GM12878 (cell line): ENCODE measurements at regions not wholly inside any gene's neighbourhood (a gene's known extent, or its start where the extent isn't known, plus 50 kb on each side); places are given as distances from the start of the nearest gene placed in this dataset.

Experiments used
- ATAC-seq: fragments of 200-7000 bp; cut with Tn5 transposase; 3 replicates; pipeline ENCODE4 v1.9.1; 2020; ENCODE audit warnings: mild to moderate bottlenecking, moderate library complexity
- BruUV-seq: library from RNA; stranded (reverse); fragments of 400-500 nt; replicated peaks from 2 replicates; lab custom pipeline; 2021; lab: Mats Ljungman, UMichigan
- CTCF ChIA-PET: fragments of 300-600 bp; sonication (Branson Sonifier 250); formaldehyde crosslinking; extraction: SDS; loops from one replicate; lab custom pipeline; 2021; ENCODE audit warnings: inconsistent platforms; lab: Yijun Ruan, JAX
- POLR2A ChIA-PET: fragments of 350-600 bp; formaldehyde crosslinking; extraction: SDS; loops from one replicate; lab custom pipeline; 2021; ENCODE audit warnings: inconsistent platforms; lab: Charles Lee
- RAD21 ChIA-PET: fragments of 300-600 bp; sonication (Branson Sonifier 250); formaldehyde crosslinking; loops from one replicate; lab custom pipeline; 2023; ENCODE audit warnings: antibody characterized with exemption; ENCODE audit not compliant: unreplicated experiment; lab: Charles Lee
- SMC1A ChIA-PET: fragments of 300-600 bp; sonication (Branson Sonifier 250); formaldehyde crosslinking; loops from one replicate; lab custom pipeline; 2023; ENCODE audit not compliant: unreplicated experiment, uncharacterized antibody; lab: Charles Lee
- DNase-seq: peaks from one replicate; pipeline ENCODE4 v3.0.0-alpha.2; 2011; ENCODE audit warnings: low read depth, low spot score
- FAIRE-seq: peaks from 3 replicates; lab custom pipeline; 2011; peaks lifted over from hg19 to GRCh38; lab: Jason Lieb, UNC
- H2AFZ ChIP-seq: 2 replicates; pipeline ENCODE4 v1.6.0; 2011; ENCODE audit warnings: low read depth, low read length, control low read depth; ENCODE audit not compliant: control insufficient read depth
- H3K27ac ChIP-seq: 2 replicates; pipeline ENCODE4 v1.5.1; 2011; ENCODE audit warnings: control low read depth; ENCODE audit not compliant: control insufficient read depth, insufficient read depth
- H3K27me3 ChIP-seq, 2 experiments: replicated peaks in 1 of 2; 2 replicates each; pipeline versions ENCODE4 v1.6.0 to v1.6.1; 2011; ENCODE audit warnings: low read length in 1 of 2; ENCODE audit not compliant: control insufficient read depth in 2 of 2, insufficient read depth in 2 of 2
- H3K36me3 ChIP-seq, 2 experiments: 2 replicates each; pipeline ENCODE4 v1.5.1; 2011; ENCODE audit warnings: low read length in 1 of 2; ENCODE audit not compliant: control insufficient read depth in 2 of 2, insufficient read depth in 2 of 2
- H3K4me1 ChIP-seq: 2 replicates; pipeline ENCODE4 v1.6.1; 2011; ENCODE audit warnings: mild to moderate bottlenecking, low read length, moderate library complexity, mixed read lengths; ENCODE audit not compliant: control insufficient read depth, insufficient read depth
- H3K4me2 ChIP-seq: 2 replicates; pipeline ENCODE4 v1.6.0; 2011; ENCODE audit warnings: control low read depth; ENCODE audit not compliant: control insufficient read depth, insufficient read depth
- H3K4me3 ChIP-seq: fragments of 200-600 bp; sonication (generic); 2 replicates; pipeline ENCODE4 v1.5.1; 2016
- H3K79me2 ChIP-seq: 2 replicates; pipeline ENCODE4 v1.6.0; 2011; ENCODE audit warnings: low read length; ENCODE audit not compliant: control insufficient read depth, insufficient read depth
- H3K9ac ChIP-seq: 2 replicates; pipeline ENCODE4 v1.8.0; 2011; ENCODE audit warnings: low read length, control low read depth, mixed read lengths; ENCODE audit not compliant: control insufficient read depth, insufficient read depth
- H3K9me3 ChIP-seq: replicated peaks from 3 replicates; pipeline ENCODE4 v1.5.1; 2011; ENCODE audit warnings: mild to moderate bottlenecking, low read length; ENCODE audit not compliant: control insufficient read depth, insufficient read depth
- H4K20me1 ChIP-seq: 2 replicates; pipeline ENCODE4 v1.6.0; 2011; ENCODE audit not compliant: control insufficient read depth, insufficient read depth
- EP300 ChIP-seq, 2 experiments: fragments of 150-350 bp in 1 of 2; IDR thresholded peaks; 2 replicates each; pipeline ENCODE4 v1.6.1; 2011 to 2012; ENCODE audit warnings: low read depth in 2 of 2, low read length in 2 of 2, borderline replicate concordance in 1 of 2, improper control_type of control experiment in 1 of 2, inconsistent platforms in 1 of 2; ENCODE audit not compliant: control insufficient read depth in 1 of 2
- LARP7 ChIP-seq: fragments of 450-650 bp; IDR thresholded peaks from 2 replicates; pipeline ENCODE4 v1.6.1; 2017; ENCODE audit warnings: mild to moderate bottlenecking
- NR2F1 ChIP-seq: fragments of 450-650 bp; conservative IDR thresholded peaks from 2 replicates; pipeline ENCODE4 v1.6.1; 2017; ENCODE audit warnings: mild to moderate bottlenecking
- REST ChIP-seq: IDR thresholded peaks from 2 replicates; pipeline ENCODE4 v1.6.1; 2012; ENCODE audit warnings: mild to moderate bottlenecking, low read depth, low read length
- SRF ChIP-seq, 2 experiments: IDR thresholded peaks; 2 replicates each; pipeline ENCODE4 v1.6.1; 2011; ENCODE audit warnings: low read depth in 2 of 2, low read length in 2 of 2, mild to moderate bottlenecking in 1 of 2, moderate library complexity in 1 of 2
- ZBED1 ChIP-seq: IDR thresholded peaks from 2 replicates; pipeline ENCODE4 v1.6.1; 2016; ENCODE audit warnings: borderline replicate concordance
- WGBS: methylation state at CpG from one replicate; pipeline ENCODE4 v1.1.6; 2016; ENCODE audit warnings: low lambda C conversion rate; ENCODE audit not compliant: insufficient replicate concordance, insufficient coverage; ENCODE audit errors: missing lambda C conversion rate; 5-methylcytosine and 5-hydroxymethylcytosine counted together
- in situ Hi-C: fragments of 300-500 bp; cut with MboI; formaldehyde crosslinking; loops from 9 replicates; pipeline ENCODE4 v1.14.3; 2018; ENCODE audit warnings: mixed read lengths
- intact Hi-C: fragments of 100-400 bp; cut with micrococcal nuclease; formaldehyde crosslinking; loops from one replicate; pipeline ENCODE4 v1.14.2; 2022; ENCODE audit not compliant: unreplicated experiment

GRCh38 chr2:146262606-146263005 lies 1582.2 kb upstream of the ACVR2A start:
- CTCF ChIA-PET = interaction anchor here (0.7 kb wide), 1 partner anchor 15 kb away, joined by 3 read pairs; no protein-coding TSS in a partner anchor
- no peak overlapping the region for H3K4me3 ChIP-seq
- no peaks in the 10 kb centered on the region for H3K79me2 ChIP-seq
- WGBS = 24% methylated on average over 4 of the region's 4 CpGs
- intact Hi-C loops = no loop called here
- no peaks in the 10 kb centered on the region for H3K36me3 ChIP-seq
- no peaks in the 10 kb centered on the region for H3K4me1 ChIP-seq
- H3K27ac ChIP-seq = no peak overlapping the region
- H3K9ac ChIP-seq = no peak overlapping the region
- no peak for DNase-seq
- no peaks in the 10 kb centered on the region for H3K27me3 ChIP-seq
- in situ Hi-C loops = no loop called here
- no peak for FAIRE-seq
- SMC1A ChIA-PET = interaction anchor here (1.6 kb wide), 1 partner anchor 27 kb away, joined by 3 read pairs; no protein-coding TSS in a partner anchor
- no TSS peak for BruUV-seq
- ATAC-seq = no peak
- H4K20me1 ChIP-seq = no peaks in the 10 kb centered on the region
- RAD21 ChIA-PET = no interaction called here
- no peak overlapping the region for H2AFZ ChIP-seq
- TF ChIP-seq NR2F1 = no peak
- TF ChIP-seq LARP7 = no peak
- no peak for TF ChIP-seq REST
- TF ChIP-seq SRF (IDR thresholded peaks at IDR 0.05; ENCODE audit: low read depth in 2 of 2, low read length in 2 of 2) = no peak
- TF ChIP-seq ZBED1 = no peak
- no peak for TF ChIP-seq EP300 (IDR thresholded peaks at IDR 0.05; ENCODE audit: borderline replicate concordance in 1 of 2, control insufficient read depth in 1 of 2, low read depth in 2 of 2, low read length in 2 of 2)
- no peak overlapping the region for H3K4me2 ChIP-seq
- POLR2A ChIA-PET = no interaction called here
- no peaks in the 10 kb centered on the region for H3K9me3 ChIP-seq
